Lung (tissue), 11 donors: ENCODE measurements at regions not wholly inside any gene's neighbourhood (a gene's known extent, or its start where the extent isn't known, plus 50 kb on each side); places are given as distances from the start of the nearest gene placed in this dataset.

Source experiments
- ATAC-seq: fragments of 200-7000 bp; cut with Tn5 transposase; one replicate; pipeline ENCODE4 v1.9.1; 2020; ENCODE audit warnings: moderate number of reproducible peaks; ENCODE audit not compliant: insufficient read depth, low FRiP score
- DNase-seq, 3 donors: peaks; one replicate each; pipeline ENCODE4 v3.0.0-alpha.2; 2013 to 2017
- H3K27ac ChIP-seq, 2 donors: one replicate each; pipeline ENCODE4 v1.5.1; 2013; ENCODE audit warnings: mild to moderate bottlenecking in 2 of 2, moderate library complexity in 2 of 2, control low read depth in 1 of 2, inconsistent platforms in 1 of 2, low read depth in 1 of 2, low read length in 1 of 2
- H3K27me3 ChIP-seq, 3 donors: one replicate each; pipeline ENCODE4 v1.5.1; 2013; ENCODE audit warnings: low read length in 2 of 3; ENCODE audit not compliant: control insufficient read depth in 3 of 3, insufficient read depth in 3 of 3
- H3K36me3 ChIP-seq, 4 donors: one replicate each; pipeline ENCODE4 v1.5.1; 2013; ENCODE audit warnings: low read length in 4 of 4, mild to moderate bottlenecking in 1 of 4, moderate library complexity in 1 of 4; ENCODE audit not compliant: control insufficient read depth in 4 of 4, insufficient read depth in 4 of 4
- H3K4me1 ChIP-seq, 5 donors: one replicate each; pipeline ENCODE4 v1.5.1; 2013; ENCODE audit warnings: low read length in 5 of 5, mild to moderate bottlenecking in 2 of 5, moderate library complexity in 1 of 5; ENCODE audit not compliant: control insufficient read depth in 5 of 5, insufficient read depth in 5 of 5
- H3K4me3 ChIP-seq: one replicate; pipeline ENCODE4 v1.5.1; 2013; ENCODE audit warnings: mild to moderate bottlenecking, control low read depth, moderate library complexity
- H3K9ac ChIP-seq, 2 donors: one replicate each; pipeline ENCODE4 v1.5.1; 2013; ENCODE audit warnings: low read length in 2 of 2, control low read depth in 1 of 2; ENCODE audit not compliant: insufficient read depth in 1 of 2
- H3K9me3 ChIP-seq, 4 donors: one replicate each; pipeline ENCODE4 v1.5.1; 2013; ENCODE audit warnings: low read length in 3 of 4, mild to moderate bottlenecking in 1 of 4, moderate library complexity in 1 of 4; ENCODE audit not compliant: control insufficient read depth in 4 of 4, insufficient read depth in 3 of 4
- CTCF ChIP-seq: IDR thresholded peaks from 2 replicates; pipeline ENCODE4 v1.5.1; 2012; ENCODE audit warnings: mild to moderate bottlenecking; ENCODE audit errors: control extremely low read depth, extremely low read depth
- WGBS, 2 donors: extraction: QIAGEN DNeasy Blood & Tissue Kit; methylation state at CpG; one replicate each; pipeline ENCODE4 v1.1.7; 2013; 5-methylcytosine and 5-hydroxymethylcytosine counted together
- donor health status: control.
- donor health status: control.
- donor health status: Bipolar disorder and iron deficiency.
- donor health status: healthy.
- donor health status: DM: yes; HTN: yes; CAD: no.

GRCh38 chr4:97404876-97405523 lies 738.3 kb downstream of the STPG2 start:
- ATAC-seq (no peak), DNase-seq (no peak)
- no peaks in the 10 kb centered on the region for H3K4me1 ChIP-seq
- no peaks in the 10 kb centered on the region for H3K27me3 ChIP-seq
- no peak overlapping the region for H3K4me3 ChIP-seq
- H3K9me3 ChIP-seq, result no peaks in the 10 kb centered on the region
- no peaks in the 10 kb centered on the region for H3K36me3 ChIP-seq
- no peak overlapping the region for H3K9ac ChIP-seq
- H3K27ac ChIP-seq, result no peak overlapping the region
- no peak for TF ChIP-seq CTCF
- WGBS, 2 donors, result 80 to 84% methylated on average over 5 of the region's 5 CpGs

- Histone ChIP-seq H3K9ac (no peak overlapping the region), H3K4me1 (no peaks in the 10 kb centered on the region), H3K27me3 (no peaks in the 10 kb centered on the region), H3K36me3 (no peaks in the 10 kb centered on the region), H3K4me3 (no peak overlapping the region), H3K9me3 (peaks cover 0 to 4% (median 0%) of the 10 kb centered on the region in 4 donors), H3K27ac (no peak overlapping the region)
- 75 to 84% methylated on average over 3 of the region's 3 CpGs for WGBS, 2 donors
- TF ChIP-seq CTCF, result no peak
- no peak for DNase-seq
- no peak for ATAC-seq
Measured at GRCh38 chr4:97411356-97411755, 731.9 kb downstream of the STPG2 start.

GRCh38 chr4:97412331-97412730 lies 730.9 kb downstream of the STPG2 start:
- H3K36me3 ChIP-seq, result no peaks in the 10 kb centered on the region
- no peak overlapping the region for H3K4me3 ChIP-seq
- H3K27ac ChIP-seq, result no peak overlapping the region
- H3K27me3 ChIP-seq, result no peaks in the 10 kb centered on the region
- DNase-seq, result no peak
- no peaks in the 10 kb centered on the region for H3K4me1 ChIP-seq
- H3K9me3 ChIP-seq, result peaks cover 0 to 4% (median 0%) of the 10 kb centered on the region in 4 donors
- 64 to 72% methylated on average over 1 of the region's 1 CpG for WGBS, 2 donors
- no peak overlapping the region for H3K9ac ChIP-seq
- no peak for ATAC-seq
- no peak for TF ChIP-seq CTCF

- H3K4me3 ChIP-seq, result no peak overlapping the region
- TF ChIP-seq CTCF, result no peak
Measured at GRCh38 chr4:97414161-97414560, 729.1 kb downstream of the STPG2 start.

More at GRCh38 chr4:97414161-97414560, 729.1 kb downstream of the STPG2 start:
- no peak for ATAC-seq
- no peaks in the 10 kb centered on the region for H3K27me3 ChIP-seq
- peaks cover 0 to 4% (median 0%) of the 10 kb centered on the region in 4 donors for H3K9me3 ChIP-seq
- WGBS, 2 donors, result 86 to 92% methylated on average over 4 of the region's 4 CpGs
- no peak overlapping the region for H3K27ac ChIP-seq
- H3K36me3 ChIP-seq, result no peaks in the 10 kb centered on the region
- no peaks in the 10 kb centered on the region for H3K4me1 ChIP-seq
- DNase-seq, result no peak
- no peak overlapping the region for H3K9ac ChIP-seq
